HUES48 (cell line): ENCODE measurements at regions not wholly inside any gene's neighbourhood (a gene's known extent, or its start where the extent isn't known, plus 50 kb on each side); places are given as distances from the start of the nearest gene placed in this dataset.
"Not testable (repeated sequence)": the region's sequence is repeated elsewhere in the genome, so short reads cannot be mapped to it uniquely, and the experiment has no call there.

Experiments used
- H3K27ac ChIP-seq: one replicate; pipeline ENCODE4 v1.7.0; 2013; ENCODE audit warnings: low read depth, low read length, inconsistent platforms
- H3K27me3 ChIP-seq: 2 replicates; pipeline ENCODE4 v1.6.1; 2013; ENCODE audit warnings: mild to moderate bottlenecking, low read length; ENCODE audit not compliant: control insufficient read depth, insufficient read depth
- H3K36me3 ChIP-seq: 2 replicates; pipeline ENCODE4 v1.6.1; 2013; ENCODE audit warnings: low read length; ENCODE audit not compliant: control insufficient read depth, insufficient read depth
- H3K4me1 ChIP-seq: 2 replicates; pipeline ENCODE4 v1.6.1; 2013; ENCODE audit warnings: mild to moderate bottlenecking, low read length; ENCODE audit not compliant: control insufficient read depth, insufficient read depth
- H3K4me3 ChIP-seq: 2 replicates; pipeline ENCODE4 v1.5.1; 2013; ENCODE audit warnings: mild to moderate bottlenecking, low read depth, low read length
- H3K9ac ChIP-seq: 2 replicates; pipeline ENCODE4 v1.6.1; 2013; ENCODE audit warnings: mild to moderate bottlenecking, low read depth, low read length, moderate library complexity
- H3K9me3 ChIP-seq: 2 replicates; pipeline ENCODE4 v1.6.1; 2013; ENCODE audit warnings: low read length; ENCODE audit not compliant: control insufficient read depth, insufficient read depth

- Histone ChIP-seq H3K9ac (no peak overlapping the region), H3K27me3 (no peaks in the 10 kb centered on the region), H3K27ac (no peak overlapping the region), H3K4me3 (no peak overlapping the region), H3K9me3 (no peaks in the 10 kb centered on the region), H3K4me1 (no peaks in the 10 kb centered on the region), H3K36me3 (no peaks in the 10 kb centered on the region)
These were observed 117.8 kb upstream of the ENPP6 start for GRCh38 chr4:184335520-184335919.

- H3K36me3 ChIP-seq, H3K9me3 ChIP-seq, H3K4me1 ChIP-seq, H3K9ac ChIP-seq, H3K4me3 ChIP-seq, H3K27ac ChIP-seq, H3K27me3 ChIP-seq: not testable (repeated sequence)
These were observed 115.8 kb upstream of the ENPP6 start for GRCh38 chr4:184333446-184333845.

GRCh38 chr4:184331268-184331995, 113.8 kb upstream of the ENPP6 start:
- H3K27me3 ChIP-seq = no peaks in the 10 kb centered on the region
- H3K27ac ChIP-seq = no peak overlapping the region
- no peaks in the 10 kb centered on the region for H3K36me3 ChIP-seq
- H3K4me3 ChIP-seq = no peak overlapping the region
- no peaks in the 10 kb centered on the region for H3K4me1 ChIP-seq
- no peak overlapping the region for H3K9ac ChIP-seq
- no peaks in the 10 kb centered on the region for H3K9me3 ChIP-seq

- H3K4me1 ChIP-seq, H3K4me3 ChIP-seq: not testable (repeated sequence)
These were observed 112.9 kb upstream of the ENPP6 start for GRCh38 chr4:184330517-184331094.

GRCh38 chr4:184329659-184330400, 112.2 kb upstream of the ENPP6 start:
- Histone ChIP-seq H3K36me3 (no peaks in the 10 kb centered on the region), H3K27me3 (no peaks in the 10 kb centered on the region), H3K4me1 (no peaks in the 10 kb centered on the region), H3K4me3 (no peak overlapping the region), H3K9ac (no peak overlapping the region), H3K9me3 (no peaks in the 10 kb centered on the region), H3K27ac (no peak overlapping the region)

More at GRCh38 chr4:184330517-184331094, 112.9 kb upstream of the ENPP6 start:
- H3K9ac ChIP-seq, H3K36me3 ChIP-seq, H3K9me3 ChIP-seq, H3K27me3 ChIP-seq, H3K27ac ChIP-seq: not testable (repeated sequence)

- no peaks in the 10 kb centered on the region for H3K4me1 ChIP-seq
- no peaks in the 10 kb centered on the region for H3K36me3 ChIP-seq
- no peak overlapping the region for H3K27ac ChIP-seq
- H3K4me3 ChIP-seq = no peak overlapping the region
- H3K27me3 ChIP-seq = no peaks in the 10 kb centered on the region
- H3K9ac ChIP-seq = no peak overlapping the region
- no peaks in the 10 kb centered on the region for H3K9me3 ChIP-seq
These were observed 111.6 kb upstream of the ENPP6 start for GRCh38 chr4:184329235-184329634.

- no peaks in the 10 kb centered on the region for H3K4me1 ChIP-seq
- no peaks in the 10 kb centered on the region for H3K36me3 ChIP-seq
- H3K4me3 ChIP-seq = no peak overlapping the region
- no peak overlapping the region for H3K27ac ChIP-seq
- H3K9me3 ChIP-seq = no peaks in the 10 kb centered on the region
- H3K27me3 ChIP-seq = no peaks in the 10 kb centered on the region
- no peak overlapping the region for H3K9ac ChIP-seq
These were observed 110.5 kb upstream of the ENPP6 start for GRCh38 chr4:184328022-184328736.

GRCh38 chr4:184324939-184325477, 107.3 kb upstream of the ENPP6 start:
- H3K9me3 ChIP-seq = no peaks in the 10 kb centered on the region
- H3K27me3 ChIP-seq = no peaks in the 10 kb centered on the region
- H3K36me3 ChIP-seq = no peaks in the 10 kb centered on the region
- no peak overlapping the region for H3K4me3 ChIP-seq
- H3K4me1 ChIP-seq = no peaks in the 10 kb centered on the region
- H3K27ac ChIP-seq = no peak overlapping the region
- no peak overlapping the region for H3K9ac ChIP-seq

GRCh38 chr4:184322328-184323025, 104.8 kb upstream of the ENPP6 start:
- Histone ChIP-seq H3K4me1 (no peaks in the 10 kb centered on the region), H3K27ac (no peak overlapping the region), H3K9ac (no peak overlapping the region)

GRCh38 chr4:184320631-184321030, 103.0 kb upstream of the ENPP6 start:
- Histone ChIP-seq H3K27me3 (no peaks in the 10 kb centered on the region), H3K27ac (no peak overlapping the region), H3K9ac (no peak overlapping the region), H3K4me1 (no peaks in the 10 kb centered on the region), H3K4me3 (no peak overlapping the region), H3K36me3 (no peaks in the 10 kb centered on the region), H3K9me3 (no peaks in the 10 kb centered on the region)

More at GRCh38 chr4:184322328-184323025, 104.8 kb upstream of the ENPP6 start:
- Histone ChIP-seq H3K27me3 (no peaks in the 10 kb centered on the region), H3K9me3 (no peaks in the 10 kb centered on the region), H3K36me3 (no peaks in the 10 kb centered on the region), H3K4me3 (no peak overlapping the region)
